ENCODE measurements at regions not wholly inside any gene's neighbourhood (a gene's known extent, or its start where the extent isn't known, plus 50 kb on each side); places are given as distances from the start of the nearest gene placed in this dataset.
"Not testable (repeated sequence)": the region's sequence is repeated elsewhere in the genome, so short reads cannot be mapped to it uniquely, and the experiment has no call there.

GRCh38 chr13:39895254-39895653, 239.8 kb downstream of the COG6 start:
- DNase-seq = peak; percentile 19

DNA sequence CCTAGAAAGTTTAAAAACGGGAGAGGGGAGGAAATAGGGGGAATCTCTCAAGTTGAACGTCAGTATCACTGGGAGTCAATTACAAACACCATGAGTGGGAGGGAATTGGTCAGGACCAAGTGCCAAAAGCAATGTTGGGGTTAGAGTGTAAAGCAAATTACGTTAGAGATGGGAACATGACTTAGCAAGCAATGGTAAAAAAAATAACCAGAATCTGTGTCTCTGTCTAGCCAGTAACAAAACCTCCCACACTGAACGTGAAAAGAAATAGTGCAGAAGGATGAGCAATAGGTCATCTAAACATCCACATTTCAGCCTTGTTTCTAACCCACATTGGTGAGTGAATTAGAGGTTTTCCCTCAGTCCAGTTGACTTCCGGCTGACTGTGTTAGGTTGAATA, 242.2 kb downstream of the COG6 start:
- no peak for DNase-seq

DNA sequence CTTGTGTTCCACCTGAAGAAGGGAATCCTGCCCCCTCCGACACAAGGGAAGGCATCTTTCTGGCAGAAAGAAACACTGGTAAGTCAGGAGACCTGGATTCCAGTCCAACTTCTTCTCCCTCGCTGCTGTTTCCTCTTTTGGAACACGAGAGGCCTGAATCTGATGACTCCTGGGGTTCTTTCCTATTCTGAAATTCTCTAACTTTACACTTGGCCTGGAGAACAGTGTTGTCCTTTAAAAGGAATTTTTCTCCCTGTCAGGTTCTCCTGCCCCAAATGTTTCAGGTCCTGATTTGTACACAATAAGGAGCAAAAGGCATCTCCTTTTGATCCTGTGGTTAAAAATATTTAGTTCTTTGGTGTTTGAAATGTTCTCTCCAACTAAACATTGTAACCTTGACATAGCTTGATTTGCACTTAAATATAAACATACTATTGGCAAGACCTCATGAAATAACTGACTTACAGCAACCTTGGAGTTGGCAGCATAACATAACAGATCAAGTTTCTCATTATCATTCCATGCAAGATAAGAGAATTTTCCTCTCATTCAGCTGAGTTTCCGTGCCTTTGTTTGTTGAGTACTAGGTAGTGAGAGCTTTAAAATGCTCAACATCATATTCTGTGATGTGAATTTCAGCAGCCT, 244.8 kb downstream of the COG6 start:
- DNase-seq = peak; percentile 55

- no peak for DNase-seq
These were observed 249.5 kb downstream of the COG6 start for GRCh38 chr13:39904959-39905358.

DNA sequence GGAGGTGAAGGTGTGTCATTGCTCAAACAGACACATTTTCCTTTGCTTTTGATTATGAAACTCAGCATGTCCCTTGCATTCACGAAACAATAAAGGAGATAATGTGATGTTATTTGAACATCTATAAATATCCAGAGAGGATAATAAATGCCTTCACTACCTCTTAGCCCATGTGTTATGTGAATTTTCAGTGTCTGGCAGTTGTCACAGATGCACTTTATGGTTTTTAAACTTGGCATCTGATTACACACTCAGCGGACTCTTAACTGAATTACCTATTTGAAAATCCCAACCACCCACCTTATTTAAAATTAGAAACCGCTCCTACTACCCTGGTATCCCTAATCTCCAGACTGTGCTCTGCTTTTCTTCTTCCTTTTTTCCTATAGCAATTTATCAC, 254.2 kb downstream of the COG6 start:
- no peak for DNase-seq

DNA sequence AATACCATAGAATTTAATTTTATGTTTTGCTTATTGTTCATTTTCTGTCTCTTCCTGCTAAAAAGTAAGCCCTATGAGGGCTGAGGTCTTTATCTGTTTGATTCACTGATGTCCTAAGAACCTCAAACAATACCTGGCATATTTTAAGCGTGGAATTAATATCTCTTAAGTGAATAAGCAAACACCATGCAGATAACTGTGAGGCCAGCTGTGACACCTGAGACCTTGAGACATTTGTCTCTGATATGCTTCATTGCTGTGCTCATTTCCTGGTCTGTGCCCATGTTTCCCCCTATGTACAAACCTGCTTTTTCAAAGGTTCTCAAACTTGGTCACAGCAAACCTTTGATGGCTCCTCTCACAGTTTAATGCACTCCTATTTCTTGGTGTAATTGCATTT, 254.6 kb downstream of the COG6 start:
- DNase-seq = no peak

GRCh38 chr13:39910833-39911232, 255.4 kb downstream of the COG6 start:
- no peak for DNase-seq

DNA sequence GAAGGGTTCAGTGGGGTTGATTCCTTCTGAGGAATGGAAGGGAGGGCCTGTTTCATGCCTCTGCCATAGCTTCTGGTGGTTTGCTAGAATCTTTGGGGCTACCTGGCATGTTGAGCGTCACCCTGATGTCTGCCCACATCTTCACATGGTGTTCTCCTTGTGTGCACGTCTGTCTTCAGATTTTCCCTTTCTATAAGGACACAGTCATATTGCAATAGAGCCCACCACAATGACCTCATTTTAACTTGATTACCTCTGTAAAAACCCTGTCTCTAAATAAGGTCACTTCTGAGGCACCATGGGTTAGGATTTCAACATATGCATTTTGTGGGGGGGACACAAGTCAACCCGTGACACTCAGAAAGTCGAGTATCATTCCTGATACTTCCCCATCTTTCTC, 257.9 kb downstream of the COG6 start:
- DNase-seq = no peak

GRCh38 chr13:39913928-39914327, 258.5 kb downstream of the COG6 start:
- no peak for DNase-seq

DNA sequence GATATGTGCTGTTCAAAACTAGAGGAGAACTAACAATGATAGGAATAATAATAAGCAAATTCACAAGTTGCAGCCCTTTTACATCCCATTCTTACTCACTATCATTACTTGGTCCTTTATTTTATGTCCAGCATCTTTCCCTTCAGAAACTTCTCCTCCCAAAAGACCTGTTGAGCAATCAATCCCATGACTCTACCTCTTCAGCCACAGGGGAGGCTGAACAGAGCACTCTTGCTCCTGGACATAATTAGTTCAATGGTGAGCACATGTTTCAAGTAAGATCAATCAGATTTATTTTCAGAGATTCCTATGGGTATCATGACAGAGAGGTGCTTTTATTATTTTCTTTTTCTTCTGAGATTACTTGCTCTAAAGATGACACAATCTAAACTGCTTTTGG, 260.0 kb downstream of the COG6 start:
- no peak for DNase-seq

DNA sequence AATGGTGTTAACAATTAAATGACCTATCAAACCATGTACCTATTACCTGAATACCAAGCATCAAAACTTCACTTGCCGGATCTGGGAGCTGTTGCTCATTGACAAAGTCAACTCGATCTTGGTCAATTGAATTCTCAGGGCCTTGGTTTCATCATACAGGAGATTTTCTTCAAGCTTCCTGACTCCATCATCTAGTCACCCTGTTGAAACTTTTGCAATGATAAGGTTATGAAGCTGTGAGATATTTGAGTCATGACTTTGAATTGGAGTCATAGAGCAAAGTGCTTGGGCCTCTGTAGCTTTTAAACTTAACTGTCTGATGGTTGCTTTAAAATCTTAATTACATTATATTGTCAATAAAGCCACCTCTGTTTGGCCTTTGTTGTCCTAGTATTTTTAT, 260.9 kb downstream of the COG6 start:
- no peak for DNase-seq

GRCh38 chr13:39918620-39919236, 263.3 kb downstream of the COG6 start:
- no peak for DNase-seq

GRCh38 chr13:39920613-39921012, 265.2 kb downstream of the COG6 start:
- no peak for DNase-seq

GRCh38 chr13:39926345-39926744, 270.9 kb downstream of the COG6 start:
- no peak for DNase-seq

DNA sequence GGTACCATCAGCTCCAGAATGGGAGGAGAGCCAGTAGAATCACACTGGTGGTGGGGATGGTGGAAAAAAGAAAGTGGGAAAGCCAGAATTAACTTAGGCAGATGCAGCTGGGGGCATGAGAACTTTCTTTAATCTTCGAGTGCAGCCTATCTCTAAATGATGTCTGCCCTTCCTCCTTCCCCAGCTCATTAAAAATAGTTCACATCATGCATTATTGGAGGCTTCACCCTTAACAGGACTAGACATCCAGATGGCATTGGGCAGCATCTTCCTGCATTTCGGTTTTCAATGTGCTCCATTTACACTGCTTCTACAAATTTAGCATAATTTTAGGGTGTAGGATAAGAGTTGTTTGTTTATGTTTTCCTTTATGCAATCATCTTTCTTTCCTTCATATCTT, 272.8 kb downstream of the COG6 start:
- DNase-seq = no peak

DNA sequence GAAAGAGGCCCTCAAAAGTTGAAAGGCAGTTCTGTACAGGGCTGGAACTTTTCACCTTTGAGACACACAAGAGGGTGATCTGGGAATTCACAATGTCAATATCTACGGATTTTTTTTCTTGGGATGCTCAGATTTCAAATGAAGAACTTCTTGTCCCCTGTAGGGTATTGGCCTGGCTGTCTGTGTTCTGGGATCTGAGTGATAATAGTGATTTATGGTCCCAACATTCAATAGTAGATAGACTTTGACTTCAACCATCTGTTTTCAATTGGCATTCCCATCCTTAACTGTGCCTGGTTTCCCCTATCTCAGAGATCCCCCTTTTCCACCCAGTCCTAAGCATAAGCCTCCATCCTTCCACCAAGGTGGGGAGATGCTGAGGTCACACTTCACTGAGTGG, 274.1 kb downstream of the COG6 start:
- no peak for DNase-seq

DNA sequence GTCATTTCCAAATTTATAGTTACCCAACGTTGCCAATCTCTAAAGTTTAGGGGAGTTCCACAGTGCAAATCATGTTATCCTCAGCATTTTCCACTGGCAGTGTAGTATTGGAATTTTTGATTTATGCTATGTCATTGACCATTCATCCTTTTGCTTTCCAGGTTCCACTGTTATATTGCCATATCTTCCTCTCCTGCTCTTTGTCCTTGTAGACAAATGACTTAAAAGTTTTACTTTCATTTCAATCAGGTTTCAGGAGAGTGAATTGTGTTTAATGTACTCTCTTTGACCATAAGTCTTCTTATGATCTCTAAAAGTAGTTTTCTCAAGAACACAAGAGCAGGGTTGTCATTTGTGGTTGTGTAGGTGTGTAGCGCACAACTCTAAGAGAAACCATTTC, 274.6 kb downstream of the COG6 start:
- no peak for DNase-seq

- no peak for DNase-seq
These were observed 275.3 kb downstream of the COG6 start for GRCh38 chr13:39930544-39931444.

- DNase-seq = no peak
These were observed 276.0 kb downstream of the COG6 start for GRCh38 chr13:39931505-39931904.

GRCh38 chr13:39932514-39932913, 277.1 kb downstream of the COG6 start:
- DNase-seq = not testable (repeated sequence)

- DNase-seq = no peak
These were observed 279.7 kb downstream of the COG6 start for GRCh38 chr13:39935155-39935554.

GRCh38 chr13:39938596-39938995, 283.1 kb downstream of the COG6 start:
- DNase-seq = no peak

- no peak for DNase-seq
These were observed 285.8 kb downstream of the COG6 start for GRCh38 chr13:39941236-39941635.

DNA sequence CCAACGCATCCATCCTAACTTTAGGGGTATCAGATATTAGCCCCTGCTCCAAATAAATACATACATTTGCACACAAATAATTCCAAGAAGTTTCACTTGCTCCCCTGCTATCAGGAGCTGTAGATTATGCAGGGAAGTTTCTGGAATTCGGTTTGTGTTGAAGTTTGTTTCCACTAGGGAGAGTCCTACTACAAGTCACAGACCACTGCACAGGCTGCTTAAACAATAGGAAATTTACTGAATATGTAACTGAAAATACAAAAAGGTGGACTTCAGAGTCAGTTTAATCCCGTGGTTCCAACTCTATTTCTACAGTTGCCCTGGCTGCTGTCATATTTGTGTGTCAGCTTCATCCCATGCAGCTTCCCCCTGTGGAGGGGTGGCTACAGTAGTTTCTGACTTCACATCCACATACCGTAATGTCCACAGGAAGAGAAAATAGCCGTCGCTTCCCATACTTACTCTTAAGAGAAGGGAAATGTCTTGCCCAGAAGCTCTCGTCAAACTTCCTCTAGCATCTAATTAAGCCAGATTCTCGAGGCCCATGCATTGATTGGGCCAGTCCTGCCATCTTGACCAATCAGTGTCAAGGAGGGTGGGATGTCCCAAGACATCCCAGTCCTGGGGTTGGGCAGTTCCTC, 286.6 kb downstream of the COG6 start:
- DNase-seq = no peak

All from DMS 273 treated with DMSO at 0.1 percent for 48 hours (cell line).